Astrocyte of the hippocampus (primary cell): ENCODE measurements at regions not wholly inside any gene's neighbourhood (a gene's known extent, or its start where the extent isn't known, plus 50 kb on each side); places are given as distances from the start of the nearest gene placed in this dataset.
"Not testable (repeated sequence)": the region's sequence is repeated elsewhere in the genome, so short reads cannot be mapped to it uniquely, and the experiment has no call there.

Experiments
- DNase-seq: peaks from one replicate; pipeline ENCODE4 v3.0.0; 2011; ENCODE audit warnings: low read depth, low spot score

DNA sequence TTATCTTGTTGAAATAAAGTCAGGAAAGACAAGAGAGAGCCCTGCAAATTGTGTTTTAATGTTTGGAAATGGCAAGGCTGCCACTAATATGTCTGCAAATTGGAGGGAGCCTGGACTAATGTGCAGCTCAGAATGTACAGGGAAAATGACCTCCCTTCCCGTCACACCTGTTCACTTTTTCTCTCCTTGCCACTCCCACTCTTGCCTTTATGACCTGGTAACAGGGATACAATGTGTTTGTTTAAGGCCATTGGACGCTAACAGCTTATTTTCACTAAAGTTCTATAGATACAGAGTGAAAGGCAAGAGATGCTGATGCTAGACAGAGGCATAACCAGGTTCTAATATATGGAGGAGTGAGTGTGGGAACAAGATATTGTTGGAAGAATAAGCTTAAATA lies 203.9 kb downstream of the RAB38 start:
- no peak for DNase-seq

DNA sequence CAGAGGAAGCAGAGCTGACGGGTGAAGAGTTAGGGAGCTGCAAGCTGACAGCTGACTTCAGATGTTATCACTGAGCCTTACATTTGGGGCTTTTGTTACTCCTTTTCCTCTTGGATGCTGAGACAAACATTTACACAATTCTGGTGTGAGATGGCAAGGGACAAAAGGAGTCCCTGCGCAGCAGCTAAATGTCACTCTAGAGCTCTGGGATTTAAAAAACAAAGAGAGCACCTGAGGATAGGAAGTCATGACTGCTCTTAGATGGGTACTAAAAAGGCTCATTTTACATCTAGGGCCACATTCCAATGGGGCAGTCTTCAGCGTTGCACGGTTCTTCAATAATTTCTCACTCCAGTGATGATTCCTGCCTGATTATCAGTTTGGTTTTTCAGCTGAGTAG lies 204.5 kb downstream of the RAB38 start:
- no peak for DNase-seq

DNA sequence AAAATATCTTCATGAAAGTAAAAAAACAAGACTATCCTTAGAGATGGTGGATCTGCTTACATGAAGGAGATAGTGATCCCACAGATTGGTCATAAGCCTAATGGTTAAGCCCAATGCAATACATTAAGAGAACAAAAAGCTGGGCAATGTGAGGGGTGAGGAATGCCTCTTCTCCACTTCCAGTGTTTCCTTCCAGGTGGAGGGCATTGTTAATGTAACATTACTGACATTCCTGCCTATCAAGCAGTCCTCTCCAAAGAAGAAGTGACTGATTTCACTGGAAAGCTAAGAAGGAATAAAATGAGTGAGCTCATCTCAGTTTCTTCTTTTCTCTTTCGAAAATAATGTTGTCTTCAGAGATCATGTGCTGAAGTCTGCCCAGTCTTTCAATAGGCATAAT lies 207.8 kb downstream of the RAB38 start:
- no peak for DNase-seq

DNA sequence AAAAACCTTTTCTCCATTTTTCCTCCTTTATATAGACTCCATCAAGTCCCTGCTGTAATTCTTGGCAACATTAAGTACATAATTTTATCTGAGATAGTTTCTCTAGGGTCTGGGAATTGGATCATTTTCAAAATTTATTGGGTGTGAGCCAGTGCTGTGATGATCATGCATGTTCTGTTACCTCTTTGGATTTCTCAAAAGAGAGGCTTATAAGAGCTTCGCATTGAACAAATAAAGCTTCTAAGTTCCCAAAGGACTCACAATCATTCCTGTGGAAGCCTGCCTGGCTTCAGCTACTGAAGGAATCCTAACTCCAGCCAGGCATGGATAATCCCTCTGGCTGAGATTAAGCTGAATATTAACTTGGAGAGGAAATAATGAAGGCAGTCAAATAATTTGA lies 208.5 kb downstream of the RAB38 start:
- peak; percentile 42 for DNase-seq

DNA sequence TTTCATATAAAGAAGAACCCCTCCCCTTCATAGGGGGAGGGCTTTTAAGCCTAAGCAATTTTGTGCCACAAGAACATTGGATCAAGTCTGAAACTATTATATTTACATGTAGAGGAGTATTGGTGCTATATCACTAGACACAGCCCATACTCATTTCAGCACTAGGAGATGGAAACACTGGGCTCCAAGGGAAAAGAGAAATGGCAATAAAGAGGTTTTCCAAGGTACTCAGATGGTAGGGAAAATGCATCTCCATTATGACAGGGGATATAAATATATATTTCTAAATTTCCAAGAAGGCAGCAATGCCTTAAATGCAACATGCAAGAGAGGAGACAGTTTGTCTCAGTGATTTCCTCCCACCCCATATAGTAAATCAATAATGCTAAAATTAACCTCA lies 209.0 kb downstream of the RAB38 start:
- no peak for DNase-seq

DNA sequence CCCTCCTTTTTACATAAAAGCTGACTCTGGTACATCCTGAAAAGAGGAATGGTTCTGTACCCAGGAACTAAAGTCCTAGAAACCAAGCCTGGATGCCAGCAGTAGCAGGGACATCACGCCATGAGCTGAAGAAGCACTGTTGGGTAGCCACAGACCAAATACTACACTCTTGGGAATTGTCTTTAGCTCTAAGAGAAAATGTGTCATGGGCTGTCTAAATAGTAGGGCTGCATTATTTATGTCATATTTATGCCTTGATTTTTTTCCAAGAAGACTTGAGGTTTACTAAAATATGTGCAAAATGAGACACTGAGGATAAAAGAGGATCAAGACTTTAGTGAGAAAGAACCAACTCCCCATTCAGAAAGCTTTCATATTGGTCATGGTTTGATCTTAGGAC lies 213.6 kb downstream of the RAB38 start:
- no peak for DNase-seq

DNA sequence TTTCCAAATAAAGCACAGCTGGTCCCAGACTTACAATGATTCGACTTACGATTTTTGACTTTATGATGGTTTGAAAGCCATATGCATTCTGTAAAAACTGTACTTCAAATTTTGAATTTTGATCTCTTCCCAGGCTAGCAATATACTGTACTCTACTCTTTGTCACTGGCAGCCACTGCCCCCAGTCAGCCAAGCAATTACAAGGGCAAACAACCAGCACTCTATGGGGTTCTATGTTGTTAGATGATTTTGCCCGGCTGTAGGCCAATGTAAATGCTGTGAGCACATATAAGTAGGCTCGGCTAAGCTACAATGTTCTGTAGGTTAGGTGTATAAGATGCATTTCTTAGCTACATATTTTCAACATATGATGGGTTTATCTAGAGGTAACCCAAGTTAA lies 217.3 kb downstream of the RAB38 start:
- no peak for DNase-seq

DNA sequence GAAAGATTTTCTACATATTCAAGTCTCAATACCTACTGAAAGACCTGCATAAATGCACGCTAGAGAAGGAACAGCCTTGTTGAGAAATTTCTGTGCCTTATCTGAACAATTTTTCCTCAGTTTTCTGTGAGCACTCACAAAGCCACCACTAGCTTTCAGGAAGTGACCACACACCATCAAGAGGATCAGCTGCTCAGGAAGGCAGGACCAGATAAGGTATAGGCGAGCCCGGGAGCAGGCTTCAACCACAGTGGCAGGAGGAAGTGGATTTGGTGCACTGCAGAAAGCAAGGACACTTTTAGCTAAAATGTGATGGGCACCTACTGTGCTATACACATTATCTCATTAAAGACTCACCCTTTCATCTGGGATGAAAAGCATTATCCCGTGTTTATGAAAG lies 220.8 kb downstream of the RAB38 start:
- no peak for DNase-seq

DNA sequence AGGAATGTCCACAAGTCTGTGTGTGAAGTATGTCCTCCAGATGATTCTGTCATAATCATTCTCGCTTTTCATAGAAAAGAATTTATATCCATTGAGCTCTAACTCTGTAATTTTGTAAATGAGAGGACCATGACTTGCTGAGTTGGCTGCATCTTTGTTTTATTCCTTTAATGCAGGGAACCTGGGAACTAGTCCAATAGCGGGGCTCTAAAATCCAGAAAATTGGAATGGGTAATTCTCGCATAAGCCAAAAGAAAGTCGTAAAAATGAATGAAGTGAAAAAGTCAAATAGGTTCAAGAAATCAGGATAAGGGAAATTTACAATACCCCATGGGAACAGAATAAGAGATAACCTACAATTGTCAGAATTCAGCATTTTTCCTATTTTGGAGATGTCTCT lies 232.5 kb downstream of the RAB38 start:
- no peak for DNase-seq

DNA sequence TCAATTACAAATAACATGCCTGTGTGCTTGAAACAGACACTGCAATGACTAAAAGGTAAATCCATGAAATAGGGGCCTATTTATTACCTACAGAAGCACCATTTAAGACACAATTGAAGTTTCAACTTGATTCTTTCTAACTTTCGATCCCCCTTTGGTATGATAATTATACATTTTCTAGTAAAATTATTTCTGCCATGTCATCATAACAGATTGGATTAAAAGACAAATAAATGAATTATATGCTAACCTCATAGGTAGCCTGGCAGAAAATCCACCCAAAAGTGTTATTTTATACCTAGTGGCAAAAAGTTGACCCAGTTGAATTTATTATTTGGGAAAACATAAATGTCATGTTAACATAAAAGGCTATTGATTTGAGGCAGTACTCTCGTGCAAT lies 241.1 kb downstream of the RAB38 start:
- DNase-seq, result no peak

DNA sequence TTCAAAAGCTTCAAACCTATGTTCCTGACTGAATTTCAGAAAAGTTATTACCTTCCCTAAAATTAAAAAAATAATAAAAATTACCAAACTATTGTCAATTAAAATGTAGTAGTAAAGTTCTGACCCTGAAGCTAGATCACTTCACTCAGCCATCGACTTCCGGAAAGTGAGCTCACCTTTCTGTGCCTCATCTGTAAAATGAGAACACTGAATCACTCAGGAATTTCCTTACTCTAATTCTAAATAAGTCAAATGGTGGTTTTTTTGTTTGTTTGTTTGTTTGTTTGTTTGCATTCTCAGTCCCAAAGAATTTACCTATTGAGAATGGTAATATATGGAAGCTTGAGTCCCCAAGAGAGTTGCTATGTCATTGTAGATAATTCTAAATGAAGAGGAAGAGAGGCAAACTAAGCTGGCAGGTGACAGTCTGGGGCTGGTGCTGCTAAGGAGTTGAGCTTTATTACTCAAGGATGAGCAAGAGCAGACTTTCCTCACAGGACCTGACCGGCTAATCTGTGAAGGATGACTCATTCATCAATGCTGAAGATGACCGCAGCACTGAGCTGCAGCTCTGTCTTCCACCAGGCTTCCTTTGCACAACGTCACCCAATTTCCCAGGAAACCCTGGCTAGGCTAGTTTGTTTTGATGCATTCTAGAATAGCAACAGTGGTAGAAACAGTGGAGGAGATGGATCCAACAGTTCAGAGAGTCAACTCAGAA lies 248.8 kb downstream of the RAB38 start:
- DNase-seq, result peak; percentile 53

DNA sequence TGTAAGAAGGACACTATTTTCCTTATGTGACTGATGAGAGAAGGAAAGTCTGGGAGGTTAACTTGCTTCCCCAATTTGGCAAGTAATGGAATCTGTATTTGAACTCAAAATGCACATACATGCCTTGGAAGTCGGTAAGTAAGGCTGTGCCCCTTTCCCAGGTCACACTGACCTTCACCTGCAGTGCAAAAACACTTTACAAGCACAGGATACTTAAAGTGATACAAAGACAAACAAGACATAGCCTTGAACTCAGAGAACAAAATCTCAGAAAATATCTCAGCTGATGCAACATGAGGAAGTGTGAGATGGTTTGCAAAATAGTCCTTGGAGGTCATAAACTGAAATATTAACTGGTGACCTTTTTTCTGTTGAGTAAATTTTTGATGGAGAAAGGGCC lies 251.1 kb downstream of the RAB38 start:
- DNase-seq, result no peak

DNA sequence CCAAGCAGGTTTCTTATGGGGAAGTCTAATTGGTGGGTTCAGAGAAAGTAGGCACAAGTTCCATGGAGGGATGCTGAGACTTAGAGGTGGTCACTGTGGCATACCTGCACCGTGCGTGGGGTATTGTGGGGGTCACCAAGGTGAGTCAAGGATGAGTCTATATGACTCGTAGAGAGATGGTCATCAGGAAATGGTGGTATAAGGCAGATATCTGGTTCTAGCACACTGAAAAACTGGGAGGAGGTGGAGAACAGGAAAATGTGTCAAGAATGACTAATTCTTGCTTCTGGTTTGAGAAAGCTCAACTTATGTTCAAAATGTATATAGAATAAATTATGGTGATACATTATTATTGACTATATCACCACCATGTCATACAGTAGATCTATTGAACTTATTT lies 258.1 kb downstream of the RAB38 start:
- DNase-seq, result no peak

DNA sequence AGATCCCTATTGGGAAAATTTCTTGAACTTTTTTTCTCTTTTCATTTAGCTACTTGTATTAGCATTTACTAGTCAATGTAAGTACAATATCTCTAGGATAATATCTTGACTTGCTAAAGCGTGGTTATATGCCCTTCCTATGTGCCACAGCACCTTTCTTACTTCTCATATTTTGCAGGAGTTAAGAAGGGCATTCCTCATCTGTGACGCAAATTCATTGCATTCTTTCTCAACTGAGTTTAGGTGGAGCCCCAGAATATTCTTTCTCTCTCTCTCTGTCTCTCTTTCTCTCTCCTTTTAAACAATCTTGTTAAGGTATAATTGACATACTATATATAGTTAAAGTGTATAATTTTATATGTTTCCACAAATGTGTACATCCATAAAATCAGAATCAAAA lies 266.1 kb downstream of the RAB38 start:
- DNase-seq, result no peak

DNA sequence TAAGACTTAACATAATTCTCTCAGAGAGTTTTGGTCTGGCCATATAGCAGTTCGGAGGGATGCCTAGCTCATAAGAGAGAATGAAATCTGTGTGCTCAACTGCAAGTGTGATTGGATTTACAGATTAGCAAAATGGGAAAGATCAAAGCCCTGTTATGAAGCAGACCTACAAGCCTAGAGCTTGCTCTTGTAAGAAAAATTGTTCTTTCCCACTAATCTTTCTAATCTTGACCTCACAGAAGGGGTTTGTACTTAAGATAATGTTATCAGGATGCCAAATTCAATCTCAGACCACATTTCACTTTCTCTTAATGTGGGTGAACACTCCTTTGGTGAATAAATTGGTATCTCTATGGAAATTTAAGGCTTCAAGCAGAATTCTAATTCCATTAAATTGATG lies 267.2 kb downstream of the RAB38 start:
- no peak for DNase-seq

DNA sequence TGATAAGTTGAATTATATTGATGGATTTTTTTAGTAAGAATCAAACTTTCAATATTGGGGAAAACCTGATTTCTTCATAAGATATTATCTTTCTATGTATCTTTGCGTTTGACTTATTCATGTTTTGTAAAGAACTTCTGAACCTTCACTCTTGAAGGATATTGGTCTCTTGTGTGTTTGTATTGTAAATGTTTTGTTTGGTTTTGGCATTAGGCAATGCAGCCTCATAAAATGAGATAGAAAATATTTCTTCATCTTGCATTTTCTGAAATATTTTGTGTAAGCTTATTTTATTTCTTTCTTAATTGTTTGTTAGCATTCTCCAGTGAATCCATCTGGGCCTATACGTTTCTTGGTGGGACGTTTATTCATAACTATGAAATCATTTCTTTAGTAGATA lies 271.9 kb downstream of the RAB38 start:
- DNase-seq, result no peak

DNA sequence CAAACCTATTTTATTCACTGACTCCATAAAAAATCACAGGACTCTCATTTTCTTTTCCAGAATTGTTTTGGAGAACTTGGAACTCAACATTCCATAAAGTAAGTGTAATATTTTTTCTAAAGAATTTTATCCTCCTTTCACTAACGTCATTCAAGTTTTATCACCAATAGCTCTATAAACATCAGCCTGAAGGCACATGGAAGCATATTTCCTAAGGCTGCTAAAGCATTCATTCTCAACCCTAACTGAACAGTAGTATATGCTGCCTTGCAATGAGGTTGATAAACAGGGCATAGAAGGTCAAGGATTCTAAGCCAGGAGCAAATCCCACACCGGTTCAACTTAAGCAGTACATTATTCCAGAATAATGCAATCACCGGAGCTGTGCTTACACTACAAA lies 273.9 kb downstream of the RAB38 start:
- no peak for DNase-seq

DNA sequence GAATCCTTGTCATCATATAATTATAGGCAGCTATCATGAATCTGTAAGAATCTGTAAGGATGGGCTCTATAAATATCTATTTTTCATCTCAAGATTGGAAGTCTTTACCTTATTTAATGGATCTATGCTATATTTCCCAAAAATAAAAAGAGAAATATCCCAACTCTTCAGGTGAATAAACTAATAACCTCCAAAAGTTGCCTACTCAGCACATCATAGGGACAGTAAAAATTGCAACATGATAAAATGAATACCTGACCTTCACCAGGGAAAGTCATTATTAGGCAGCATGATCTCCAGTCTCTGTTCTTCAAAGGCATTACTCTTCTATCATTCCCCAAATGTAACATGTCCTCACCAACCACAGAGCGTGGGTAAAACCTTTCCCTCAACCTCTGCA lies 277.3 kb downstream of the RAB38 start:
- DNase-seq, result no peak

DNA sequence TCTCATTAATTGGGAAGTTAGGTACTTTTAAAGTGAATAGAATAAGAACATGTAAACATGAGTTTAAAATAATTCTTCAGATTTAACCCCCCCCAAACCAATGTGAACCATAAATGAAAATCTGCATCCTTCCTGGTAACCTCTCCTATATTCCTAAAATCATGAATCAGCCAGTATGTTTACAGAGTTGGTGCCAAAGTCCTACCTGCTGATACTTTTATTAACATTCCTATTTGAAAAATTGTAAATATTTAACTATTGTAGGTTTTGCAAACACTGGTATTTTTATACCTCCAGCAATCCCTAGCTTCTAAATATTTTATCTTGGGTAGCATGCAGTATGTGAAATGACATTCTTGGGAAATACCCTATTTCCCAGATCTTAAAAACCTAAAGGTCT lies 278.2 kb downstream of the RAB38 start:
- no peak for DNase-seq

DNA sequence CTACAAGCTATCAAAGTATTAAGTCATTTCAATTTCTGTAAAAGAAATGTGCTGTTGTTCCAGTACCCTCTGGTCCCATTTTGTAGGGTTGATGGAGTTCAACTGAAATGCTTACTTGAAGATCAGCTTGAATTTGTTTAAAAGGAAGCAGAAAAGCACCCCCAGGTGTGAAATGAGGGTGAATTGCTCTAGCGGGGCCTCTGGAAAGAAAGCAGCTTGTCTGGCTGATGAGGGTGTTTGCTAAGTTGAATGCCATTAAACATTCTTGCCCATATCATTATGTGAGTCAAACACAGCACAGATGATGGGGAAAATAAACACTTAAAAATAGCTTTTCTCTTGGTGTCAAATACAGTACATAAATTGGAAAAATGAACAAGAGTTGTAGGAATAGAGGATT lies 280.3 kb downstream of the RAB38 start:
- no peak for DNase-seq

DNA sequence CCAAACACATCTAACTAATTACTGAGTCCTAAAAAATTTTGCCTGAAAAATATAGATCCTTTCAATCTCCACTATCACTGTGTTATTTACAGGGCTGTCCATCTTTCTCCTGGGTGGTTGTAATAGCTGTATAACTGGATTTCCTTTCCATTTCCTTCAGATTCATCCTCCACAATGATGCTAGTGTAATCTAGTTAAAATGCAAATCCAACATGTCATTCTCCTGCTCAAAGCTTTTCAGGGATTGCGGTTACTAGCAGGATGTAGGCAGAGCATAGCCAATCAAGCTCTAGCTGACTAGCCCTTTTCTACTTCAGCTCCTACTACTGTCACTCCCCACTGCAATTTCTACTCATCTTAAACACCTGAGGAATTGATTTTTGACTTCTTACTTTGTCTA lies 283.0 kb downstream of the RAB38 start:
- peak; percentile 28 for DNase-seq

DNA sequence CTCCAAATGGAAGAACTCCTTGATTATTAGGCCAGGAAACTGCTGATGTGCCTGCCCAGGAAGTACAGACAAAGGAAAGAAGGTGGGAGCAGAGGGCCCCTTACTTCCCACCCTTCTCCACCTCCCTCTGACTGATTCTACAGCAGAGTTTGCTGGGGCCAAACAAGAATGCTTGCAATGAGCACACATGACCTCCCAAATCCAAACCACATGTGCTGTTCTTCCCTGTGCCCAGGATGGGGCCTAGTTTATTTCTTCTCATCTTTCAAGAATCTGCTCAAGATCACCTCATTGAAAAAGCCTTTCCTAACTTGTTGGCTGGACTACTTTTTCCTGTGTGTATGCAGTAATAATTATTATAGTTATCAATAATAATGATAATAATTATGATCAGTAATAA lies 286.1 kb downstream of the RAB38 start:
- DNase-seq, result no peak

DNA sequence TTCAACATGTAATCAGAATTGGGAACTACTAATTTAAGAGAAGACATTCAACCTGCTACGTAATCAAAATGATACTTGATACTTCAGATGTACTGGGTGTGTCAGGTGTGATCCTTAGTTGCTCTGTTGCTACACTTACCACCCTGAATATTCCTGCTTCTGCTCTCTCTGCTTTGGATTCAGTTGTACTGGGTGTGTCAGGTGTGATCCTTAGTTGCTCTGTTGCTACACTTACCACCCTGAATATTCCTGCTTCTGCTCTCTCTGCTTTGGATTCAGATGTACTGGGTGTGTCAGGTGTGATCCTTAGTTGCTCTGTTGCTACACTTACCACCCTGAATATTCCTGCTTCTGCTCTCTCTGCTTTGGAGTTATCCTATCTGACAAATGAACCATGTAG lies 290.2 kb downstream of the RAB38 start:
- DNase-seq, result not testable (repeated sequence)

DNA sequence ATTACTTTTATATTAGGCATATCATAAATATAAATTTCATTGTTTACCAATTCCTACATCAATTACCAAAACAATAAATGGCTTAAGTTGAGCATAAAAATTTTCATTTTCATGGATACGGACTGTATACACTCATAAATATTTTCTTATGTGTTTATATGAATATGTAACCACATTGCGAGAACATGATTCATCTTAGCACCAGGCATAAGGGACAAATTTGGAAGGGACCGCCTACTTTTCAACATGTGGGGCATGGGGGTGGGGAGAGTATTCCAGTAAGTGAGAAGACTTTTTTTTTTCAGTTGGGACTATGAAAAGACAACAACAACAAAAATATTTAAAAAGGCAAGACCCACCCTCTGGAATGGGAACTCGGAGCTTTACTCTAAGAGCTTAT lies 296.1 kb downstream of the RAB38 start:
- DNase-seq, result no peak
